GM23338 (cell line): ENCODE measurements at regions not wholly inside any gene's neighbourhood (a gene's known extent, or its start where the extent isn't known, plus 50 kb on each side); places are given as distances from the start of the nearest gene placed in this dataset.

Source experiments
- ATAC-seq: fragments of 200-7000 bp; cut with Tn5 transposase; 3 replicates; pipeline ENCODE4 v1.9.1; 2020
- DNase-seq: peaks from one replicate; pipeline ENCODE4 v3.0.0-alpha.2; 2015; ENCODE audit warnings: low spot score
- H2AFZ ChIP-seq: fragments of 200-600 bp; sonication (generic); 2 replicates; pipeline ENCODE4 v1.8.0; 2016; ENCODE audit warnings: antibody characterized with exemption, mild to moderate bottlenecking, moderate library complexity
- H3F3A ChIP-seq: fragments of 200-600 bp; sonication (generic); replicated peaks from 2 replicates; pipeline ENCODE4 v1.8.0; 2017; ENCODE audit warnings: antibody characterized with exemption, mixed run types, low read depth
- H3K27ac ChIP-seq: fragments of 200-600 bp; sonication (generic); 2 replicates; pipeline ENCODE4 v1.6.1; 2016; ENCODE audit warnings: low read depth
- H3K27me3 ChIP-seq: fragments of 200-600 bp; sonication (generic); 2 replicates; pipeline ENCODE4 v1.8.0; 2016; ENCODE audit warnings: mild to moderate bottlenecking, mixed run types, moderate library complexity; ENCODE audit not compliant: insufficient read depth
- H3K36me3 ChIP-seq: fragments of 200-600 bp; sonication (generic); 2 replicates; pipeline ENCODE4 v1.8.0; 2016; ENCODE audit warnings: mild to moderate bottlenecking; ENCODE audit not compliant: insufficient read depth
- H3K4me1 ChIP-seq: fragments of 200-600 bp; sonication (generic); 2 replicates; pipeline ENCODE4 v1.8.0; 2016; ENCODE audit warnings: mild to moderate bottlenecking, moderate library complexity; ENCODE audit not compliant: insufficient read depth
- H3K4me2 ChIP-seq: fragments of 200-600 bp; sonication (generic); 2 replicates; pipeline ENCODE4 v1.7.1; 2017; ENCODE audit warnings: mixed run types
- H3K4me3 ChIP-seq: fragments of 200-600 bp; sonication (generic); 2 replicates; pipeline ENCODE4 v1.6.1; 2016; ENCODE audit warnings: mixed run types
- H3K79me2 ChIP-seq: fragments of 200-600 bp; sonication (generic); replicated peaks from 2 replicates; pipeline ENCODE4 v1.8.0; 2017; ENCODE audit warnings: mild to moderate bottlenecking; ENCODE audit not compliant: insufficient read depth
- H3K9me2 ChIP-seq: fragments of 200-600 bp; sonication (generic); 2 replicates; pipeline ENCODE4 v1.8.0; 2017; ENCODE audit not compliant: insufficient read depth
- H4K20me1 ChIP-seq: fragments of 200-600 bp; sonication (generic); replicated peaks from 2 replicates; pipeline ENCODE4 v1.8.0; 2017; ENCODE audit warnings: mild to moderate bottlenecking; ENCODE audit not compliant: insufficient read depth
- H3K27ac Mint-ChIP-seq: 2 replicates; pipeline ENCODE4 v1.8.0; 2020; ENCODE audit warnings: inconsistent platforms, mild to moderate bottlenecking, moderate library complexity, mixed read lengths
- H3K27me3 Mint-ChIP-seq: 3 replicates; pipeline ENCODE4 v1.8.0; 2022; ENCODE audit warnings: low read depth, mild to moderate bottlenecking, moderate library complexity, mixed read lengths, inconsistent platforms; ENCODE audit not compliant: insufficient read depth, poor library complexity
- H3K36me3 Mint-ChIP-seq: 3 replicates; pipeline ENCODE4 v1.8.0; 2021; ENCODE audit warnings: low read depth, mild to moderate bottlenecking, inconsistent platforms, moderate library complexity, mixed read lengths
- H3K4me1 Mint-ChIP-seq: 3 replicates; pipeline ENCODE4 v1.8.0; 2020; ENCODE audit warnings: mild to moderate bottlenecking, inconsistent platforms, mixed read lengths
- H3K4me3 Mint-ChIP-seq: 3 replicates; pipeline ENCODE4 v1.8.0; 2021; ENCODE audit warnings: moderate library complexity, mild to moderate bottlenecking, inconsistent platforms, mixed read lengths
- H3K9me3 Mint-ChIP-seq: 3 replicates; pipeline ENCODE4 v1.8.0; 2020; ENCODE audit warnings: moderate library complexity, mild to moderate bottlenecking, inconsistent platforms, mixed read lengths
- EZH2phosphoT487 ChIP-seq: fragments of 200-600 bp; sonication (generic); IDR thresholded peaks from one replicate; pipeline ENCODE4 v1.8.1; 2018; ENCODE audit warnings: antibody characterized with exemption; ENCODE audit not compliant: unreplicated experiment
- STAT1 ChIP-seq: IDR thresholded peaks from one replicate; pipeline ENCODE4 v1.6.1; 2016; ENCODE audit warnings: antibody characterized with exemption; ENCODE audit not compliant: unreplicated experiment
- ZNF331 ChIP-seq: fragments of 250-450 bp; sonication (Bioruptor Pico); IDR thresholded peaks from 2 replicates; pipeline ENCODE4 v1.5.0; 2020; ENCODE audit warnings: low read depth, mild to moderate bottlenecking, moderate library complexity
- TF ChIP-seq, protein P1 (sequence below): fragments of 250-450 bp; sonication (Bioruptor Pico); IDR thresholded peaks from 2 replicates; pipeline ENCODE4 v1.5.0; 2020; ENCODE audit warnings: mild to moderate bottlenecking, moderate library complexity
- TF ChIP-seq, protein P2 (sequence below), 2 experiments: fragments of 200-600 bp in 1 of 2; sonication (generic) in 1 of 2; conservative IDR thresholded peaks; 2 replicates each; pipeline versions ENCODE4 v1.5.1 to v1.6.1; 2016 to 2017; ENCODE audit warnings: antibody characterized with exemption in 2 of 2, low read depth in 2 of 2, mild to moderate bottlenecking in 2 of 2, moderate library complexity in 1 of 2
- TF ChIP-seq, protein P3 (sequence below): IDR thresholded peaks from one replicate; pipeline ENCODE4 v1.6.1; 2018; ENCODE audit warnings: antibody characterized with exemption; ENCODE audit not compliant: unreplicated experiment
- TF ChIP-seq, protein P4 (sequence below): IDR thresholded peaks from 2 replicates; pipeline ENCODE4 v1.6.1; 2016; ENCODE audit warnings: antibody characterized with exemption

DNA sequence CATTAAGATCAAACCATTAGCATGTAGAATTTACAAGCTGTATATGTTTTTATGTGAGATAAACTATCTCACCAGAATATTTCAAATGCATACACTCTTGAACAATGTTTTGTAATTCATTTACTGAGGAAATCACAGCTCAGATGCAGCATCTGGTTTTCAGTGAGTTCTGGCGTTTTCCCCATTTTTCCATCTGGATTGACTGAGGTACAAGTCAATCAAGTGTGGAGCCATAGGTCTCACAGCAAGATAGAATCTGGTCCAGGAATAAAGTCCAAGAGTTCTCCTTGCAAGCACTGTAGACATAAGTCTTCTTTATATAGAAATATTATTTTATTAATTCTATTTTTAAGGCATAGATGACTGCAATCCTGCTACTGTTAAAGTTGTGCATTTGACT is 219.3 kb downstream of the ZBBX start (continued):
- TF ChIP-seq, protein P1, sequence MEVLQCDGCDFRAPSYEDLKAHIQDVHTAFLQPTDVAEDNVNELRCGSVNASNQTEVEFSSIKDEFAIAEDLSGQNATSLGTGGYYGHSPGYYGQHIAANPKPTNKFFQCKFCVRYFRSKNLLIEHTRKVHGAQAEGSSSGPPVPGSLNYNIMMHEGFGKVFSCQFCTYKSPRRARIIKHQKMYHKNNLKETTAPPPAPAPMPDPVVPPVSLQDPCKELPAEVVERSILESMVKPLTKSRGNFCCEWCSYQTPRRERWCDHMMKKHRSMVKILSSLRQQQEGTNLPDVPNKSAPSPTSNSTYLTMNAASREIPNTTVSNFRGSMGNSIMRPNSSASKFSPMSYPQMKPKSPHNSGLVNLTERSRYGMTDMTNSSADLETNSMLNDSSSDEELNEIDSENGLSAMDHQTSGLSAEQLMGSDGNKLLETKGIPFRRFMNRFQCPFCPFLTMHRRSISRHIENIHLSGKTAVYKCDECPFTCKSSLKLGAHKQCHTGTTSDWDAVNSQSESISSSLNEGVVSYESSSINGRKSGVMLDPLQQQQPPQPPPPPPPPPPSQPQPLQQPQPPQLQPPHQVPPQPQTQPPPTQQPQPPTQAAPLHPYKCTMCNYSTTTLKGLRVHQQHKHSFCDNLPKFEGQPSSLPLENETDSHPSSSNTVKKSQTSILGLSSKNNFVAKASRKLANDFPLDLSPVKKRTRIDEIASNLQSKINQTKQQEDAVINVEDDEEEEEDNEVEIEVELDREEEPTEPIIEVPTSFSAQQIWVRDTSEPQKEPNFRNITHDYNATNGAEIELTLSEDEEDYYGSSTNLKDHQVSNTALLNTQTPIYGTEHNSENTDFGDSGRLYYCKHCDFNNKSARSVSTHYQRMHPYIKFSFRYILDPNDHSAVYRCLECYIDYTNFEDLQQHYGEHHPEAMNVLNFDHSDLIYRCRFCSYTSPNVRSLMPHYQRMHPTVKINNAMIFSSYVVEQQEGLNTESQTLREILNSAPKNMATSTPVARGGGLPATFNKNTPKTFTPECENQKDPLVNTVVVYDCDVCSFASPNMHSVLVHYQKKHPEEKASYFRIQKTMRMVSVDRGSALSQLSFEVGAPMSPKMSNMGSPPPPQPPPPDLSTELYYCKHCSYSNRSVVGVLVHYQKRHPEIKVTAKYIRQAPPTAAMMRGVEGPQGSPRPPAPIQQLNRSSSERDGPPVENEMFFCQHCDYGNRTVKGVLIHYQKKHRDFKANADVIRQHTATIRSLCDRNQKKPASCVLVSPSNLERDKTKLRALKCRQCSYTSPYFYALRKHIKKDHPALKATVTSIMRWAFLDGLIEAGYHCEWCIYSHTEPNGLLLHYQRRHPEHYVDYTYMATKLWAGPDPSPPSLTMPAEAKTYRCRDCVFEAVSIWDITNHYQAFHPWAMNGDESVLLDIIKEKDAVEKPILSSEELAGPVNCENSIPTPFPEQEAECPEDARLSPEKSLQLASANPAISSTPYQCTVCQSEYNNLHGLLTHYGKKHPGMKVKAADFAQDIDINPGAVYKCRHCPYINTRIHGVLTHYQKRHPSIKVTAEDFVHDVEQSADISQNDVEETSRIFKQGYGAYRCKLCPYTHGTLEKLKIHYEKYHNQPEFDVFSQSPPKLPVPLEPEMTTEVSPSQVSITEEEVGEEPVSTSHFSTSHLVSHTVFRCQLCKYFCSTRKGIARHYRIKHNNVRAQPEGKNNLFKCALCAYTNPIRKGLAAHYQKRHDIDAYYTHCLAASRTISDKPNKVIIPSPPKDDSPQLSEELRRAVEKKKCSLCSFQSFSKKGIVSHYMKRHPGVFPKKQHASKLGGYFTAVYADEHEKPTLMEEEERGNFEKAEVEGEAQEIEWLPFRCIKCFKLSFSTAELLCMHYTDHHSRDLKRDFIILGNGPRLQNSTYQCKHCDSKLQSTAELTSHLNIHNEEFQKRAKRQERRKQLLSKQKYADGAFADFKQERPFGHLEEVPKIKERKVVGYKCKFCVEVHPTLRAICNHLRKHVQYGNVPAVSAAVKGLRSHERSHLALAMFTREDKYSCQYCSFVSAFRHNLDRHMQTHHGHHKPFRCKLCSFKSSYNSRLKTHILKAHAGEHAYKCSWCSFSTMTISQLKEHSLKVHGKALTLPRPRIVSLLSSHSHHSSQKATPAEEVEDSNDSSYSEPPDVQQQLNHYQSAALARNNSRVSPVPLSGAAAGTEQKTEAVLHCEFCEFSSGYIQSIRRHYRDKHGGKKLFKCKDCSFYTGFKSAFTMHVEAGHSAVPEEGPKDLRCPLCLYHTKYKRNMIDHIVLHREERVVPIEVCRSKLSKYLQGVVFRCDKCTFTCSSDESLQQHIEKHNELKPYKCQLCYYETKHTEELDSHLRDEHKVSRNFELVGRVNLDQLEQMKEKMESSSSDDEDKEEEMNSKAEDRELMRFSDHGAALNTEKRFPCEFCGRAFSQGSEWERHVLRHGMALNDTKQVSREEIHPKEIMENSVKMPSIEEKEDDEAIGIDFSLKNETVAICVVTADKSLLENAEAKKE: no peak
- TF ChIP-seq, protein P2, sequence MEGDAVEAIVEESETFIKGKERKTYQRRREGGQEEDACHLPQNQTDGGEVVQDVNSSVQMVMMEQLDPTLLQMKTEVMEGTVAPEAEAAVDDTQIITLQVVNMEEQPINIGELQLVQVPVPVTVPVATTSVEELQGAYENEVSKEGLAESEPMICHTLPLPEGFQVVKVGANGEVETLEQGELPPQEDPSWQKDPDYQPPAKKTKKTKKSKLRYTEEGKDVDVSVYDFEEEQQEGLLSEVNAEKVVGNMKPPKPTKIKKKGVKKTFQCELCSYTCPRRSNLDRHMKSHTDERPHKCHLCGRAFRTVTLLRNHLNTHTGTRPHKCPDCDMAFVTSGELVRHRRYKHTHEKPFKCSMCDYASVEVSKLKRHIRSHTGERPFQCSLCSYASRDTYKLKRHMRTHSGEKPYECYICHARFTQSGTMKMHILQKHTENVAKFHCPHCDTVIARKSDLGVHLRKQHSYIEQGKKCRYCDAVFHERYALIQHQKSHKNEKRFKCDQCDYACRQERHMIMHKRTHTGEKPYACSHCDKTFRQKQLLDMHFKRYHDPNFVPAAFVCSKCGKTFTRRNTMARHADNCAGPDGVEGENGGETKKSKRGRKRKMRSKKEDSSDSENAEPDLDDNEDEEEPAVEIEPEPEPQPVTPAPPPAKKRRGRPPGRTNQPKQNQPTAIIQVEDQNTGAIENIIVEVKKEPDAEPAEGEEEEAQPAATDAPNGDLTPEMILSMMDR (conservative IDR thresholded peaks at IDR 0.05; ENCODE audit: low read depth in 2 of 2): no peak
- no peak for TF ChIP-seq ZNF331
- no peak for TF ChIP-seq STAT1

DNA sequence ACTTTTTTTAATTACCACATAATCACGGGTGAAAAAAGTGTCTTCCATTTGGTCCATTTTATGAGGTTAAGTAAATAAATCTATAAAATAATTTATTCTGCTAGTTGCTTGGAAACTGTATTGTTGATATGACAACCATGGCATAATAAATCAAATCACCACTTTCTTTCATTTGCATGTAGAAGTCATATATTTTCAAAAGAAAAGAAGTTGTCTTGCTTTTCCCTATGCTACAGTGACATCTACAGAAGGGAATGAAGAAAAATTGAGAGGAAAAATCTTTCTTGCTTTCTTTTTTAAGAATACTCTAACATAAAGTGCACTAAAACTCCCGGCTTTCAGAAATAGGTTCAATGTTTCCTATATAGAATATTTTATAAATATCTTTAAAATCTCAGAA is 228.5 kb downstream of the ZBBX start:
- no peak for DNase-seq
- Histone ChIP-seq H2AFZ (no peak overlapping the region), H3K4me1 (no peaks in the 10 kb centered on the region), H3K27me3 (no peaks in the 10 kb centered on the region), H3K36me3 (peaks cover 7% of the 10 kb centered on the region), H3K79me2 (no peaks in the 10 kb centered on the region), H3F3A (no peaks in the 10 kb centered on the region), H3K9me2 (no peaks in the 10 kb centered on the region), H3K27ac (no peak overlapping the region), H3K4me2 (no peak overlapping the region), H3K4me3 (no peak overlapping the region), H4K20me1 (no peaks in the 10 kb centered on the region)
- Mint-ChIP-seq H3K4me3 (no peak overlapping the region), H3K36me3 (peaks cover 11% of the 10 kb centered on the region; the same call in 2 of the 3 replicates), H3K27ac (no peak overlapping the region), H3K9me3 (peaks cover 13% of the 10 kb centered on the region; the same call in 2 of the 3 replicates), H3K4me1 (peaks cover 5% of the 10 kb centered on the region; the same call in 2 of the 3 replicates), H3K27me3 (no peaks in the 10 kb centered on the region)
- TF ChIP-seq, protein P3, sequence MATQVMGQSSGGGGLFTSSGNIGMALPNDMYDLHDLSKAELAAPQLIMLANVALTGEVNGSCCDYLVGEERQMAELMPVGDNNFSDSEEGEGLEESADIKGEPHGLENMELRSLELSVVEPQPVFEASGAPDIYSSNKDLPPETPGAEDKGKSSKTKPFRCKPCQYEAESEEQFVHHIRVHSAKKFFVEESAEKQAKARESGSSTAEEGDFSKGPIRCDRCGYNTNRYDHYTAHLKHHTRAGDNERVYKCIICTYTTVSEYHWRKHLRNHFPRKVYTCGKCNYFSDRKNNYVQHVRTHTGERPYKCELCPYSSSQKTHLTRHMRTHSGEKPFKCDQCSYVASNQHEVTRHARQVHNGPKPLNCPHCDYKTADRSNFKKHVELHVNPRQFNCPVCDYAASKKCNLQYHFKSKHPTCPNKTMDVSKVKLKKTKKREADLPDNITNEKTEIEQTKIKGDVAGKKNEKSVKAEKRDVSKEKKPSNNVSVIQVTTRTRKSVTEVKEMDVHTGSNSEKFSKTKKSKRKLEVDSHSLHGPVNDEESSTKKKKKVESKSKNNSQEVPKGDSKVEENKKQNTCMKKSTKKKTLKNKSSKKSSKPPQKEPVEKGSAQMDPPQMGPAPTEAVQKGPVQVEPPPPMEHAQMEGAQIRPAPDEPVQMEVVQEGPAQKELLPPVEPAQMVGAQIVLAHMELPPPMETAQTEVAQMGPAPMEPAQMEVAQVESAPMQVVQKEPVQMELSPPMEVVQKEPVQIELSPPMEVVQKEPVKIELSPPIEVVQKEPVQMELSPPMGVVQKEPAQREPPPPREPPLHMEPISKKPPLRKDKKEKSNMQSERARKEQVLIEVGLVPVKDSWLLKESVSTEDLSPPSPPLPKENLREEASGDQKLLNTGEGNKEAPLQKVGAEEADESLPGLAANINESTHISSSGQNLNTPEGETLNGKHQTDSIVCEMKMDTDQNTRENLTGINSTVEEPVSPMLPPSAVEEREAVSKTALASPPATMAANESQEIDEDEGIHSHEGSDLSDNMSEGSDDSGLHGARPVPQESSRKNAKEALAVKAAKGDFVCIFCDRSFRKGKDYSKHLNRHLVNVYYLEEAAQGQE: no peak
- TF ChIP-seq EZH2phosphoT487: no peak
- TF ChIP-seq, protein P4, sequence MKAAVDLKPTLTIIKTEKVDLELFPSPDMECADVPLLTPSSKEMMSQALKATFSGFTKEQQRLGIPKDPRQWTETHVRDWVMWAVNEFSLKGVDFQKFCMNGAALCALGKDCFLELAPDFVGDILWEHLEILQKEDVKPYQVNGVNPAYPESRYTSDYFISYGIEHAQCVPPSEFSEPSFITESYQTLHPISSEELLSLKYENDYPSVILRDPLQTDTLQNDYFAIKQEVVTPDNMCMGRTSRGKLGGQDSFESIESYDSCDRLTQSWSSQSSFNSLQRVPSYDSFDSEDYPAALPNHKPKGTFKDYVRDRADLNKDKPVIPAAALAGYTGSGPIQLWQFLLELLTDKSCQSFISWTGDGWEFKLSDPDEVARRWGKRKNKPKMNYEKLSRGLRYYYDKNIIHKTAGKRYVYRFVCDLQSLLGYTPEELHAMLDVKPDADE: no peak
- TF ChIP-seq, protein P2 (conservative IDR thresholded peaks at IDR 0.05; ENCODE audit: low read depth in 2 of 2): no peak; a peak in 1 of 4 replicates
- no peak for ATAC-seq
